ENCODE measurements at regions not wholly inside any gene's neighbourhood (a gene's known extent, or its start where the extent isn't known, plus 50 kb on each side); places are given as distances from the start of the nearest gene placed in this dataset.

GRCh38 chr3:41080141-41080540 lies 119.2 kb upstream of the CTNNB1 start:
- TF ChIP-seq POLR2A (IDR thresholded peaks at IDR 0.05) = no peak
- TF ChIP-seq, protein P1, sequence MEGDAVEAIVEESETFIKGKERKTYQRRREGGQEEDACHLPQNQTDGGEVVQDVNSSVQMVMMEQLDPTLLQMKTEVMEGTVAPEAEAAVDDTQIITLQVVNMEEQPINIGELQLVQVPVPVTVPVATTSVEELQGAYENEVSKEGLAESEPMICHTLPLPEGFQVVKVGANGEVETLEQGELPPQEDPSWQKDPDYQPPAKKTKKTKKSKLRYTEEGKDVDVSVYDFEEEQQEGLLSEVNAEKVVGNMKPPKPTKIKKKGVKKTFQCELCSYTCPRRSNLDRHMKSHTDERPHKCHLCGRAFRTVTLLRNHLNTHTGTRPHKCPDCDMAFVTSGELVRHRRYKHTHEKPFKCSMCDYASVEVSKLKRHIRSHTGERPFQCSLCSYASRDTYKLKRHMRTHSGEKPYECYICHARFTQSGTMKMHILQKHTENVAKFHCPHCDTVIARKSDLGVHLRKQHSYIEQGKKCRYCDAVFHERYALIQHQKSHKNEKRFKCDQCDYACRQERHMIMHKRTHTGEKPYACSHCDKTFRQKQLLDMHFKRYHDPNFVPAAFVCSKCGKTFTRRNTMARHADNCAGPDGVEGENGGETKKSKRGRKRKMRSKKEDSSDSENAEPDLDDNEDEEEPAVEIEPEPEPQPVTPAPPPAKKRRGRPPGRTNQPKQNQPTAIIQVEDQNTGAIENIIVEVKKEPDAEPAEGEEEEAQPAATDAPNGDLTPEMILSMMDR (IDR thresholded peaks at IDR 0.05) = no peak
- no peaks in the 10 kb centered on the region for H3K36me3 ChIP-seq (ENCODE audit: low read depth, missing control alignments)
- peaks cover 12% of the 10 kb centered on the region for H3K4me1 ChIP-seq
- no peaks in the 10 kb centered on the region for H3K9me3 ChIP-seq
- no peak overlapping the region for H3K27ac ChIP-seq
- no peak overlapping the region for H3K4me3 ChIP-seq
- no peak for DNase-seq
- intact Hi-C loops (cut with DNase I; ENCODE audit: low total_unique reads) = no loop called here
- WGBS, 2 donors = 91 to 97% methylated on average over 4 of the region's 4 CpGs
- H3K27me3 ChIP-seq = no peaks in the 10 kb centered on the region

- H3K9me3 ChIP-seq = no peaks in the 10 kb centered on the region
- no peak for DNase-seq
- WGBS, 2 donors = 32 to 42% methylated on average over 1 of the region's 1 CpG
- H3K36me3 ChIP-seq (ENCODE audit: low read depth, missing control alignments) = no peaks in the 10 kb centered on the region
- H3K27ac ChIP-seq = no peak overlapping the region
- peaks cover 9% of the 10 kb centered on the region for H3K4me1 ChIP-seq
- TF ChIP-seq POLR2A (IDR thresholded peaks at IDR 0.05) = no peak
- TF ChIP-seq, protein P1 (IDR thresholded peaks at IDR 0.05) = no peak
- H3K27me3 ChIP-seq = no peaks in the 10 kb centered on the region
- intact Hi-C loops (cut with DNase I; ENCODE audit: low total_unique reads) = no loop called here
- no peak overlapping the region for H3K4me3 ChIP-seq
These were observed 110.4 kb upstream of the CTNNB1 start for GRCh38 chr3:41088882-41089281.

GRCh38 chr3:41089566-41089965 lies 109.7 kb upstream of the CTNNB1 start:
- no peak overlapping the region for H3K4me3 ChIP-seq
- no peaks in the 10 kb centered on the region for H3K36me3 ChIP-seq (ENCODE audit: low read depth, missing control alignments)
- WGBS, 2 donors = 97 to 100% methylated on average over 1 of the region's 1 CpG
- TF ChIP-seq, protein P1 (IDR thresholded peaks at IDR 0.05) = no peak
- TF ChIP-seq POLR2A (IDR thresholded peaks at IDR 0.05) = no peak
- no peaks in the 10 kb centered on the region for H3K27me3 ChIP-seq
- H3K9me3 ChIP-seq = no peaks in the 10 kb centered on the region
- DNase-seq = no peak
- intact Hi-C loops (cut with DNase I; ENCODE audit: low total_unique reads) = no loop called here
- H3K4me1 ChIP-seq = peaks cover 9% of the 10 kb centered on the region
- no peak overlapping the region for H3K27ac ChIP-seq

DNA sequence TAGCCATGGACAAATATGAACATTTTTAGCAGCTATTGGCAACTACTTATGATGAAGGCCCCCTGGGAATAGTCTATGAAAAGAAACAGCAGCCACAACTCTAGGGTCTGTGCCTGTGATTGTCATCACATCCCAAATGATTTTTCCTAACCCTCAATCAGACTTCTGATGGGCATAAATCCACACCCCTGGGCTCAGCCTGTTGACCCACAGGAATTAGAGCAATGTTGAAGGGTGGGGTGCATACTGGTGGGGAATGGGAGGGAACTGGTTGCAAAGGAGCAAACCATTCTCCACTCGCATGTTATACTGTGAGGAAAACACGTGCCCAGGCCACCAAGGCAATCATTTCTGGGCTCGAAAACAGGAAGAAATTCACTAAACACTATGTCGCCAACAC lies 106.5 kb upstream of the CTNNB1 start:
- TF ChIP-seq, protein P1 (IDR thresholded peaks at IDR 0.05) = no peak
- no peak for TF ChIP-seq POLR2A (IDR thresholded peaks at IDR 0.05)
- Histone ChIP-seq H3K9me3 (no peaks in the 10 kb centered on the region), H3K36me3 (ENCODE audit: low read depth, missing control alignments) (no peaks in the 10 kb centered on the region), H3K4me1 (peaks cover 14% of the 10 kb centered on the region), H3K27ac (no peak overlapping the region), H3K27me3 (no peaks in the 10 kb centered on the region), H3K4me3 (no peak overlapping the region)
- DNase-seq = no peak
- intact Hi-C loops (cut with DNase I; ENCODE audit: low total_unique reads) = no loop called here
- 69 to 87% methylated on average over 4 of the region's 4 CpGs for WGBS, 2 donors

DNA sequence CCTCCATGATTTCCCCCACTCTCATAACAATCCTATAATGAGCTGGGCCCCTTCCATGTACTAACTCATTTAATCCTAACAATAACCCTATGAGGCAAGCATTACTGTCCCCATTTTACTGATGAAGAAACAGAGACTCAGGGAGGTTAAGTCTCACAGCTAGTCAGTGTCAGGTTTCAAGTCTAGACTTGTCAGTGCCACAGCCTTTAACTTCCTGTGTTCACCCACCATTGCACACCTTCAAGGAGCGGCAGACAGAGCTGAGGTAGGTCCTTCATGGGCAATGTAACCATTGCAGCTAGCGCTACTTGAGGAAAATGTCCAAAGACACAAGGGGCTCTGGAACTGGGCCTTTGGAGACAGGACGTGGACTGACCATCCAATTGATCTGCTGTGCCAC lies 105.8 kb upstream of the CTNNB1 start:
- no peak for DNase-seq
- no peaks in the 10 kb centered on the region for H3K9me3 ChIP-seq
- no peak overlapping the region for H3K4me3 ChIP-seq
- H3K4me1 ChIP-seq = peaks cover 17% of the 10 kb centered on the region
- WGBS, 2 donors = 95 to 96% methylated on average over 3 of the region's 3 CpGs
- TF ChIP-seq, protein P1 (IDR thresholded peaks at IDR 0.05) = no peak
- TF ChIP-seq POLR2A (IDR thresholded peaks at IDR 0.05) = no peak
- H3K36me3 ChIP-seq (ENCODE audit: low read depth, missing control alignments) = no peaks in the 10 kb centered on the region
- intact Hi-C loops (cut with DNase I; ENCODE audit: low total_unique reads) = no loop called here
- no peaks in the 10 kb centered on the region for H3K27me3 ChIP-seq
- H3K27ac ChIP-seq = no peak overlapping the region

Measured in testis (tissue), 2 donors.